ENCODE measurements at regions not wholly inside any gene's neighbourhood (a gene's known extent, or its start where the extent isn't known, plus 50 kb on each side); places are given as distances from the start of the nearest gene placed in this dataset.
"Not testable (repeated sequence)": the region's sequence is repeated elsewhere in the genome, so short reads cannot be mapped to it uniquely, and the experiment has no call there.

DNA sequence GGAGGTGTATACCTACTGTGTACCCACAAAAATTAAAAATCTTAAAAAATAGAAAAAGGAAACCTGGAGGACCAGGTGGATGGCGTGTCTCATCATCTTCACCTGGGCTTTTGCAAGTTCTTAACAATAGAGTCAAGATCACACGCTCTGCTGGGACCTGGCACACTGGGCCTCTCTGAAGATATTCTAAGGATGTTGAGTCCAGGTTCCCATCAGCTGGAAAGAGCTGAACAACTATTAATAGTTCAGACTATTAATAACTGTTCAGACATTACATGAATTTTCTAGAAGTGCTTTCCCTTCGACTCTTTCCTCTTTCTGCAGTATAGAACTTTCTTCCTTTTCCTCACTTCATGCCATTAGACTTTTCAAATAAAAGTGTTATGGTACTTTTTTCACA lies 320.2 kb upstream of the IL12A start:
- no peak for DNase-seq

DNA sequence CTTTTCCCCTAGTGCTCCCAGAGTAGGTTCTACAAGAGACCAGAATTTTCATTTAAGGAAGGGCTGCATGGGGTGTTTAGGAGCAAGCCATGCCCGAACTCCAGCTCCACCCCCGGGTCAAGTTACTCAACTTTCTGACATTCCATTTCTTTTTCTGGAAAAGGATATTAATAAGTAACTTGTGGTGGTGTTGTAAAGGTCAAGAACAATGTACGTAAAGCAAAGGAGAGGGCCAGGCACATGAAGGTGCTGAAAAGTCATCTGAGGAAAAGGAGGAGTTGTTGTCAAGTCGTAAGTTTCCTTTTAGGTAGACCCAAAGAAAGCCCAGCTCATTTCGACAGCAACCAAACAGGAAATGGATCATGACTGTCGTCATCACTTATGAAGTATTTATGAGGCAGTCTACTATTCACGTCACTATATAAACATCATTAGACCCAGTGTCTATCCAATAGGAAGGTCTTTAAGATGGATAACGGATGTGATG lies 319.6 kb upstream of the IL12A start:
- DNase-seq: no peak

- no peak for DNase-seq
These were observed 318.9 kb upstream of the IL12A start for GRCh38 chr3:159669766-159670165.

- DNase-seq: no peak
These were observed 315.6 kb upstream of the IL12A start for GRCh38 chr3:159672728-159673688.

DNA sequence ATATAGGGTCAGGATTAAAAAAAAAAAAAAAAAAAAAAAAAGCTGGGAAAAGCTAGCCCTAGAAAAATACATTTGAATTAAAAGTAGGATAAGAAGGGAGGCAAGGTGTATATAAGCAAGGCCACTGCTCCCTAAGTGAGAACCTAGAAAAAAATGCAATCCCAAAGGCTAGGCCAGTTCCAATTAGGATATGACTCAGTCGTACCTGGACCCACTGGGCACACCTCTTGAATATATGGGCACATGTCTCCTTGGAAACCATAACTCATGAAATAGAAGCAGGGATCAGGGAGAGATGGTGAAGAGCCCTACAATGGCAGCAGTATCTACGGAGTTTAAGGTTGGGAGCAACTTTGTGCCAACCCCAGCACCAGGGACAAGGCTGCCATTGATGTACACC lies 314.1 kb upstream of the IL12A start:
- DNase-seq: no peak

GRCh38 chr3:159675285-159675684 lies 313.4 kb upstream of the IL12A start:
- no peak for DNase-seq

DNA sequence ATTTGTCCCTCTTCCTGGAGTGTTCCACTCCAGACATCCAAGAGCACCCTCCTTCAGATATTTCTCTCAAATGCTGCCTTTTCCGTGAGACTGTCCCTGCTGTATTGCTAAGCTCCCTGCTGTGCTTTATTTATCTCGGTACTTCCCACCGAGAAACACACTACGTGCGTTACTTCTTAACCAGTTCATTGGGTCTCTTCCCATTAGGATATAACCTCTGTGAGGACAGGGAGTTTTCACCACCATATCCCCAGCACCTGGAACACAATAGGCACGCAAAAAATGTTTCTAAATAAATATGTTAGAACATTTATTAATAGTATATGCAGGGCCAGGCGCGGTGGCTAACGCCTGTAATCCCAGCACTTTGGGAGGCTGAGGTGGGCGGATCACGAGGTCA lies 308.7 kb upstream of the IL12A start:
- DNase-seq: no peak

DNA sequence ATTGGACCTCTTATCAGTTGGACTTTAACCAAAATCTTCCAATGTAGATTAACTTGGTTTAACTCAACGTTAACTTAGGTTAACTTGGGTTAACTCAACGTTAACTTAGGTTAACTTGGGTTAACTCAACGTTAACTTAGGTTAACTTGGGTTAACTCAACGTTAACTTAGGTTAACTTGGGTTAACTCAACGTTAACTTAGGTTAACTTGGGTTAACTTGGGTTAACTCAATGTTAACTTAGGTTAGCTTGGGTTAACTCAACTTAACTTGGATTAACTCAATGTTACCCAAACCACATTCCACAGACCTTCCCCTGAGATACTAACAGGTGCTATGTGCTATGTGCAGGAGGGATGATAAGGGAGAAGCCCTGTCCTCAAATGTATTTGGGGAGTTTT lies 306.9 kb upstream of the IL12A start:
- not testable (repeated sequence) for DNase-seq

GRCh38 chr3:159685801-159686200 lies 302.8 kb upstream of the IL12A start:
- no peak for DNase-seq

DNA sequence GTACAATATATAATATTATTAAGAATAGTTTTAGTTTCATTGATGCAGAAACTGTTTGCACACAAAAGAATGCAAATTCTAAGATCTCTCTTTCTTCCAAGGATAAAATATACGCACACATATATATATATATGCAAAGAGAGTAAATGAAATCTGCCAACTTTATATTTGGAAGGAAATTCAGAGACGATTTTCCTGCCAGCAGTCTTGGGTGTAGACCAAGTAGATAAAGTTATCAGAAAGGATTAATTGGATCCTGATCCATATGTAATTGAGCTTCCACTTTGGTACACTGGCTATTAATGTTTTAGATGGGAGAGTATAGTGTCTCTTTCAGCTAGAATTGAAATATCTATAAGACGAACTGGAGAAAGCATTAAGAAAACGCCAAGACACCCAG lies 295.4 kb upstream of the IL12A start:
- DNase-seq: no peak

GRCh38 chr3:159711560-159712333 lies 276.9 kb upstream of the IL12A start:
- DNase-seq: no peak

- DNase-seq: no peak
These were observed 267.3 kb upstream of the IL12A start for GRCh38 chr3:159721324-159721723.

DNA sequence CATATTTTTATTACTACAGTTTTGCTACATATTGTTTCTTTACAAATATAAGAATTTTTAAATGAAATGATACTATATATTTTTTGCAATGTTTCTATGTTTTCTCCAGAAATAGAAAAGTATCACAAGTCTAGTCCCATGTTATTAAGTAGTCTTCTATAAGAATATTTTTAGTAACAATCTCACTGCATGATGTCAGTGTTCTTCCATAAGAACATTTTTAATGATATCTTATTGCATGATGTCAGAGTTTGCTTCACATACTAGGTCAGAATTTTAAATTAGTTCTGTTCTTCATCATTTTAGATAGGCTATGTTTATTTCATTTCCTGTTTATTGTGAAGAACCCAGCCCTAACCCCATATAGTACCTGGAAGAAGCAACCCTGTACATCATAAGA lies 265.3 kb upstream of the IL12A start:
- DNase-seq: no peak

GRCh38 chr3:159724627-159725026 lies 264.0 kb upstream of the IL12A start:
- DNase-seq: no peak

GRCh38 chr3:159726231-159726964 lies 262.2 kb upstream of the IL12A start:
- DNase-seq: no peak

DNA sequence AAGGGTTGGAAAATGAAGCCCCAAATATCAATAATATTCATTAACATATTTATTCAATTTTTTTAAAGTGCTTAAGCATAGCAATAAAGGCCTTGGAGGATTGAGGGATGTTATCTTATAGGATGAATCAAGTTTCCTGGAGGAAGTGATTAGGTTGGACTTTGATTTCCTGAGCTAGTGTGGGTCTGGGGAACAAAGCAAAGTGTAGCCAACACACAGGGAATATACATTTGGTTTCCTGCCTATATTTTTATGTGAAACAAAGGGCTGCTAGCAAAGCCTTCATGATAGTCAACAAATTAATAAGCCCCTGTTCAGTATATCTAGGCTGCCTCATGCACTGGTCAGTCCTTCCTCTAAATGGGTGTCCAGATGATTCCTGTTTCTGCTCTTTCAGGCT lies 261.1 kb upstream of the IL12A start:
- DNase-seq: no peak

DNA sequence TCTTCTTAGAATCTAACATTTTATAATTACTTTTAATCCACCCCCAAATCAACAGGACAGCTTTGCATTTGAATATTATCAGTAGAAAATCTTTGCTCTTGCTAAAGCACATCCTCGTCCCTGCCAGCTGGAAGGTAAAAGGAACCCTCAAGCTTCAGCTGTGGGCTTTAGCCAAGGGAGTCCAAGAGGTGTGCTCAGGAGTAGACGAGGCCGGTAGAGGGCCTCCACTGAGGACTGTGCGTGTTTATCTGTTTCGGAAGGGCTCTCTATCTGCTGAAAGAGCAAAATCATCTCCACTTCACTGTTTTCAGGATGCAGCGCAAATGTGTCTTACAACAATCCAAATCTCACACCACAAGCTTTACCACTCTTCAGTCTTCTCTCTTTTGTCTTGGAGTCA lies 257.4 kb upstream of the IL12A start:
- no peak for DNase-seq

DNA sequence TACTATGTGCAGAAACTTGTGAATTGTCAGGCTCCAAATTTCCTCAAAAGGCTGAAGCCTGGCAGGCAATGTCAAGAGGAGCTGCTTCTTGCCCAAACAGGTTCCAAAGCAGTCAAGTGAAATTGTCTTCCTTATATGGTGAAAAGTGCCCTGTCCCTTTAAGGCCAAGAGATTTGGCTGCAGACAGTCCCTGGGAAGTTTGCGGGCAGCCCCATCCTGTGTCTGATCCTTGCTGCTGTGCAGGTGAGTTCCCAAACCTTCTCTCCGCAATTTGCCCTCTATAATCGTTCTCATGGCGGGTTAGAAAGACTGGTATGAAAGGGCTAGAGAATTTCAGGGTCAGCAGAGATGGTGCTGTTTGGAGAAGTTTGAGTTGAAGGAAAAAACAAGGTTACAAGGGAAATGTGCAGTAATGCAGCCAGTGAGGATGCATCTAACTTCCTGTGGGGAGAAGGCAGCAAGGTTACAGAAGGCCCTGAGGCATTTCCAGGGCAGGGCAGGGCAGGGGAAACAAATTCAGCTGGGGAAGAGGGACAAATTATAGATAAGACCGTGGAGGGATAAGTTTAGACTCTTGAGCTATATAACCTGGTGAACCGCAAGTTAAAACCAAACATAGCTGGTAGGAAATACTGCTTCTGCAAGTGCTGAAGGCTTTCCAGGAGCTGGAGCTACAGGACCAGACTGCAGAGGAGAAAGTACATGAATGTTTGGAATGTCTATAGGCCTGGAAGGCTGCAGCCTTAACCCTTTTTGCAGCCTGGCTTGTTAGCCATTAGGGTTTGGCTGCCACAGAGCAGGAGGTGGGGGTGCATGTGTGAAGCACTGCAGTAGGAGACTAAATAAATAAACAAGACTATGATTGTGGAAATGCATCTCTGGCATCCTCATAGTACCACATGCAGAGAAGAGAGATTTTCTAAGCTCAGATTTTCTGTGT lies 256.2 kb upstream of the IL12A start:
- DNase-seq: no peak

DNA sequence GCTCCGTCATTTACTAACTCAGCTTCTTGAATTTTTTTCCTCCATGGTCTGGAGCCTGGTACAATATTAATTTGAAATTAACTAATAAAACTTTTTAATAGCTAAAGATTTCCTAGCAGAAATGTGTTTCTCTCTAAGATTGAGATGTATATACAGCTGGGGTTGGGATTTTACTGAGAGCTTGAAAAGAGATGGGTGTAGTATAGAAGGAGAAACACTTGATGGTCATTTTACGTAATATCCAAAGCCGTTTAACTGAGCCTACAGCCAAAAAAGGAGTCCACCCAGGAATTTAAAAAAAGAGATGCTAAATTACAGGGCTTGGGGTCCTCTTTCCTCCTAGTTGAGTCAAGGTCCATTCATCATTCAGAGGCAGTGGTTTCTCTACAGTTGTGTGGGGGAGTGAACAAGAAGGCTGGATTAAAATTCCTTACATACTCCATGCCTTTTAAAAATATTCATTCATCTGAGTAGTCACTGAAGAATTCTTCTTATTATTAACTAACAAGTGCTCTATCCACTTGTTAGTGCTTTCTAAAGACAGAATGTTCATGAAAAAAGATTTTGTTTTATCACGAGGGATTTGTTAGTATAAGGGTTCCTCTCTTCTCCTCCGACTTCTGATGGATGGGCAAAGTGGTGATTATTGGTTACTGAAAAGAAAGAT lies 255.3 kb upstream of the IL12A start:
- no peak for DNase-seq

DNA sequence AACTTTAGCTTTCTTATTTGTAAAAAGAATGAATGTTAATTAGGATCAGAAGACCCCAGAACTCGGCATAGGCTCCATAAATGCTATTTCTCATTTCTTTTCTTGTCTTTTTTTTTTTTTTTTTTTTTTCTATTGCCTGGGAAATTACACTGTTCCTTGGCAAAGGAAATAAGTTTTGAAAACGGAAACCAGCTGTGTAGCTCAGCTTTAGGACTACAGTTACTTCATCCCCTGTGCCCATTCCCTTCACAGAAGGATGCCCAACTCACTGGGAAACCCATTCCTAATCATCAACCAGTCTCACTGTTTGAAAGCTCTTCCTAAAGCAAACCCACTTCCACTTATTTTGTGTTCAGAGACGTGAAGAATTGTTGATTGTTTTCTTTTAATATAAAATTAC lies 254.0 kb upstream of the IL12A start:
- DNase-seq: no peak

- DNase-seq: no peak
These were observed 249.5 kb upstream of the IL12A start for GRCh38 chr3:159739166-159739565.

- no peak for DNase-seq
These were observed 248.7 kb upstream of the IL12A start for GRCh38 chr3:159739969-159740368.

Measured in NCI-H510A (cell line).